ENCODE measurements at regions not wholly inside any gene's neighbourhood (a gene's known extent, or its start where the extent isn't known, plus 50 kb on each side); places are given as distances from the start of the nearest gene placed in this dataset.

GRCh38 chrX:42708222-42708621 lies 69.7 kb downstream of the PPP1R2C start:
- no peak overlapping the region for H3K4me3 Mint-ChIP-seq
- no peak for DNase-seq (ENCODE audit: extremely low spot score, unreplicated experiment)
- no peaks in the 10 kb centered on the region for H3K9me3 Mint-ChIP-seq
- H3K27ac Mint-ChIP-seq, result no peak overlapping the region
- TF ChIP-seq CTCF (conservative IDR thresholded peaks at IDR 0.05), result no peak
- no peaks in the 10 kb centered on the region for H3K4me1 Mint-ChIP-seq (ENCODE audit: unreplicated experiment)
- H3K27me3 Mint-ChIP-seq, result no peaks in the 10 kb centered on the region
- H3K36me3 Mint-ChIP-seq, result no peaks in the 10 kb centered on the region

DNA sequence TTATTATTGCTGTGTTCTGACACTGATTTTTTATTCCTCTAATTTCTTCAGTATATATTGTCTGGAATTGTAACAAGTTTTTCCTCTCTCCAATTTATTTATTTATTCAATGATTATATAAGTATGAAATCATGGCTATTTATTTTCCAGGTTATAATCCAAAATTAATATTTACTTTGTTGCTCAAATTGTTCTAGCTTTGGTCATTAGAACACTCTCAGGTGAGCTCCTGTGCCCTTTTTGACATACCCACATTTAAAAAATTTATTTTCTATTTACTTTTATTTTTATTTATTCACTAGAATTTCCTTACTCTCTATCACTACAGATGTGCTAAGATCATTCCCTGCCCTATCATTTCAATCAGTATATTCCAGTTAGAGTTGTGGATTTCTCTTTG lies 70.2 kb downstream of the PPP1R2C start:
- no peak for TF ChIP-seq CTCF (conservative IDR thresholded peaks at IDR 0.05)
- DNase-seq (ENCODE audit: extremely low spot score, unreplicated experiment), result no peak
- Mint-ChIP-seq H3K27ac (no peak overlapping the region), H3K36me3 (no peaks in the 10 kb centered on the region), H3K9me3 (no peaks in the 10 kb centered on the region), H3K27me3 (no peaks in the 10 kb centered on the region), H3K4me1 (ENCODE audit: unreplicated experiment) (no peaks in the 10 kb centered on the region), H3K4me3 (no peak overlapping the region)

DNA sequence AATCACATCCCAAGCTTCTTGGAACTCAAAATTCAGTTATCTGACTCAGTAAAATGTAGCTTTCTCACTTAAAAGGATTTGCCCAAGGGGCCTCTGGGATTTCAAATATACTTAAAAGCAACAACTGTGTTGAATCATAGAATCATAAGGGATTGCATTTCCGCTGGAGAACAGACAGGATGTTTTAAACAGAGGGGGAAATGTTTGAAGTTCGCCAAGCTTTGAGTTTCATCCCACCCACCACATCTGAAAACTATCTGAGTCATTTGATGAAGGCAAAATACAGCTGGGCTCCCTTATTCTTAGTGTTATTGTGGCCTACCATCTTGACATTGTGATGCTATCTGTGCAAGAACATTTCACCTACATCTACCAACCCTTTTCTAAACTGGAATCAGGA lies 73.5 kb downstream of the PPP1R2C start:
- no peak for DNase-seq (ENCODE audit: extremely low spot score, unreplicated experiment)
- no peak overlapping the region for H3K4me3 Mint-ChIP-seq
- no peak overlapping the region for H3K27ac Mint-ChIP-seq
- no peaks in the 10 kb centered on the region for H3K4me1 Mint-ChIP-seq (ENCODE audit: unreplicated experiment)
- H3K36me3 Mint-ChIP-seq, result no peaks in the 10 kb centered on the region
- H3K9me3 Mint-ChIP-seq, result no peaks in the 10 kb centered on the region
- no peak for TF ChIP-seq CTCF (conservative IDR thresholded peaks at IDR 0.05)
- no peaks in the 10 kb centered on the region for H3K27me3 Mint-ChIP-seq

GRCh38 chrX:42697544-42697943 lies 80.4 kb downstream of the PPP1R2C start:
- peaks cover 16% of the 10 kb centered on the region for H3K4me1 Mint-ChIP-seq (ENCODE audit: unreplicated experiment)
- no peak for DNase-seq (ENCODE audit: extremely low spot score, unreplicated experiment)
- TF ChIP-seq CTCF (conservative IDR thresholded peaks at IDR 0.05), result no peak
- H3K36me3 Mint-ChIP-seq, result no peaks in the 10 kb centered on the region
- H3K9me3 Mint-ChIP-seq, result no peaks in the 10 kb centered on the region
- H3K27me3 Mint-ChIP-seq, result no peaks in the 10 kb centered on the region
- no peak overlapping the region for H3K27ac Mint-ChIP-seq
- no peak overlapping the region for H3K4me3 Mint-ChIP-seq

DNA sequence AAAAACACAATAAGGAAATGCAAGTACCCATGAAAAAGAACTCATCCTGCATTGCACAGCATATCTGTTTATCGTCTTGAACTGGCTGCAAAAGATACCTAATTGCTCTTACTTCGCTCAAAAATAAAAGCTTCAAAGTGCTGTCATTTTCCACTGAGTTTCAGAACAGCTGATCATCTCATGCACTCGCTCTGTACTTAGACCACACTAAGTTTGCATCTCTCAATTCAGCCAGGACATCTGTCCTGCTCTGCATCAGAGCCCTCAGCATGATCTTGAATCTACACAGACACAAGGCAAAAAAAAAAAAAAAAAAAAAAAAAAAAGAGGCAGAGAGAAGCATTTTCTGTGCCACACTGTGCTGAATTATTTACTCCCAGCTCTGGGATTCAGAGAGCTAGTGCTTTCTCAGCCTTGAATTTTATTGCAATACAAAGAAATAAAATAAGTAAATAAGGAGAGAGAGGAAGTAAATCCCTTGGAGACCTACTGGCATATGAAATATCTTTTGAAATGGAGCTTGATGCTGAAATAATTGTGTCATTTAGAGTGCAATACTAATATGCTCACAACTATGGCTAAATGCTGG lies 81.3 kb downstream of the PPP1R2C start:
- Mint-ChIP-seq H3K36me3 (no peaks in the 10 kb centered on the region), H3K9me3 (no peaks in the 10 kb centered on the region)

More for the DNA sequence above, 81.3 kb downstream of the PPP1R2C start:
- no peak for DNase-seq (ENCODE audit: extremely low spot score, unreplicated experiment)
- no peaks in the 10 kb centered on the region for H3K27me3 Mint-ChIP-seq
- H3K27ac Mint-ChIP-seq, result no peak overlapping the region
- H3K4me3 Mint-ChIP-seq, result no peak overlapping the region
- peaks cover 16% of the 10 kb centered on the region for H3K4me1 Mint-ChIP-seq (ENCODE audit: unreplicated experiment)
- TF ChIP-seq CTCF (conservative IDR thresholded peaks at IDR 0.05), result no peak
